ENCODE measurements at regions not wholly inside any gene's neighbourhood (a gene's known extent, or its start where the extent isn't known, plus 50 kb on each side); places are given as distances from the start of the nearest gene placed in this dataset.

DNA sequence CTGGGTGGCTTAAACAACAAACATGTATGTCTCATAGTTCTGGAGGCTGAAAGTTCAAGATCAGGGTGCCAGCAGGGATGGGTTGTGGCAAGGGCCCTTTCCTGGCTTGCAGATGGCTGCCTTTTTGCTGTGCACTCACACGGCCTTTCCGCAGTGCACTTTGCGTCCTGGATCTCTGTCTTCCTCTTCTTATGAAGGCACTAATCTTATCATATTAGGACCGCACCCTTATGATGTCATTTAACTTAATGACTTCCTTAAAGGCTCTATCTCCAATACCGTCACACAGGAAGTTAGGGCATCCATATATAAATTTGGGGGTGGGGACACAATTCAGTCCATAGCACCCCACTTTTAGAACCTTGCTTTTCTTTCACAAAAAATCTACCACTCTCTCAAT lies 255.2 kb downstream of the SNX13 start:
- no peak for TF ChIP-seq CTCF (conservative IDR thresholded peaks at IDR 0.05)
- TF ChIP-seq EZH2 (IDR thresholded peaks at IDR 0.05; ENCODE audit: low read depth) = no peak

Data from PC-9 (cell line).